Left hindlimb (tissue), 1 donor: ENCODE measurements at regions not wholly inside any gene's neighbourhood (a gene's known extent, or its start where the extent isn't known, plus 50 kb on each side); places are given as distances from the start of the nearest gene placed in this dataset.
"Not testable (repeated sequence)": the region's sequence is repeated elsewhere in the genome, so short reads cannot be mapped to it uniquely, and the experiment has no call there.

ENCODE experiments used
- DNase-seq: peaks from one replicate; pipeline ENCODE4 v3.0.0-alpha.2; 2018

DNA sequence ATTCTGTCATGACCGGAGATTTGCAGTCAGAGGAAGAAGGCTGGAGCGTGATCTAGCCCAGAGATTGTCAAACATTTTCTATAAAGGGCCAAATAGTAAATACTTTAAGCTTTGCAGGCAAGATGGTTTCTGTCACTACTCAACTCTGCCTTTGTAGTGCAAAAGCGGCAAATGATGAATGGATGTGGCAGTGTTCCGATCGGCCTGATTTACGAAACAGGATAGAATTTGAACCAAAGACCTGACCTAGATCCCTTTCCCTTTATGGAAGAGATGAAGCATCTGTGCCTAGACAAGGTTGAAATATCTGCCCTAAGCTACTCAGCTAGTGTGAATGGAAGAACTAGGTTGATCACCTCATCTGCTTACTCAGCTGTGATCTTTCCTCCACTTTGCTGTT is 209.5 kb downstream of the YTHDC2 start:
- no peak for DNase-seq

DNA sequence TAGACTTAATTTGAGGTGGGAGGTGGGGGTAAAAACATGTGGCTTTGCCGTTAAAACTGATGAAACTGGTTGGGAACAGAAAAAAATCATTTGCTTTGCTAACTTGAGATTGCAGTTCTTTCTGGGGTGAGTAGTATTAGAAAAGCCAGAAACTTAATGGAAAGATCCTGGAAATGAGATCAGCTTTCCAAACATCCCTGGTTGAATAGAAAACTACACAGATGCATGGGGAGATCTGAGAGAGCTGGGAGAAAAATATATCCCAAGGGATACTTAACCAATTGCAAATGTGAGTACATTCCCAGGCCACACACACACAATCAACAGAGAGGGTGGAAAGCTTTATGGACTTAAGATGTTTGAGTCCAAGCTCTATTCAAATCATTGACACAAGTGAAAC is 222.3 kb downstream of the YTHDC2 start:
- no peak for DNase-seq

DNA sequence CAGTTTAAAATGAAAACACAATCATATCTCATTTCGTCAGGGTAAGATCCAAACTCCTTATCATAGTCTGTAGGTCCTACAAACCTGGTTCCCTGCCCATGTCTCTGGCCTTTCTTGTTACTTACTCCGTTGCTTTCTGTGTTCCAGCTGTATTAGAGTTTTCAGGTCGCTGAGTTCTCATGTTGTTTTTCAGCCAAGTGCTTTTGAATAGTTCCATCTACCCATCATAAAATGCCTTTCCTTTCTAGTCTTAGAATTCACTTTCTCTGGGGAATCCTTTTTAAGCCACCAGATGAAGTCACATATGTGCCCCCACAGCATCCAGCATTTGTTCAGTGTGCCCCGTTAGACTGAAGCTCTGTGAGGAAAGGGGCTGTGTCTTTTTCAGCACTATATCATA is 228.7 kb downstream of the YTHDC2 start:
- no peak for DNase-seq

DNA sequence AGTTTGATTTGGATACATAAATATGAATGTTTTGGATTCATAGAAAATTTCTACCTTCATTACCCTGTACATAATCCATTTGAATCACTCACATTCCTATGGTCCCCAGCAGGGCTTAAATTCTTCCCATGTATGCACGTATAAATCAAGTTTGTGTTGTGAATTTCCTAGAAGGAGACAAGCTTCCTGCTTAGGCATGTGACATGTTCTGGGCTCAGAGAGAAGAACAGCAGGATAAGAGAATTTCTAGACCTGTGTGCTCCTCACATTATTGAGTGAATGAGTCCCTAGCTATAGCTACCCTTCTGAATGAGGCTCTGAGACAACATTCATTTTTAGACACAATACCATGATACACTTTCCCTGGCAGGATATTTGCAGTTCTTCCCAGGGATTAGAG is 229.1 kb downstream of the YTHDC2 start:
- no peak for DNase-seq

DNA sequence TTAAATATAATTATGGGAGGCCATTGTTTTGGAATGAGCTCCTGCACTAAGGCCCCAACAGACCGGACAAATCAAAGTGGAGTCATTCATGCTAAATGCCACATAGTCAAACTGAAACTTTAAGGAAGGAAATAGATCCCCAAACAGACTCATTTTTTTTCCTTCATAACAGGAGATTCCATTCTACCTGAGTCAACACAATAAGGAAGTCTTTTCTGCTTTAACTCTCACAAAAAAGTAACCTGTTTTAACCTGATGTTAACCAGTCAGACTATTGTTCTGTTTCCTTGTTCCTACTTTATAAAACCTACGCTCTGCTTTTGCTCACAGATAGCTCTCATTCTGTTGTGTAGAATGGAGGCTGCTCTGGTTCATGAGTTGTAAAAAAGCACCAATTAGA is 234.9 kb downstream of the YTHDC2 start:
- DNase-seq: no peak

DNA sequence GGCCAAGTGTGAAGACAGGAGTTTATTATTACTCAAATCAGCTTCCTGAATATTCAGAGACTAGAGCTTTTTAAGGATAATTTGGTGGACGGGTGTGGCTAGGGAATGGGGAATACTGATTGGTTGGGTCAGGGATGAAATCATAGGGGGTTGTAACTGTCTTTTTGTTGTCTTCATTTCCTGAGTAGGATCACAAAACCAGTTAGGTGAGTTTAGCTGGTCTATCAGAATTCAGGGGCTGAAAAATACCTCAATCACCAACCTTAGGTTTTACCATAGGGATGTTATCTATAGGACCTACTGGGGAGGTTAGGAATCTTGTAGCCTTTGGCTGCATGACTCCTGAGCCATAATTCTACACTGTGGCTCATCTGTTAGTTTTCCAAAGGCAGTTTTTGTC is 235.8 kb downstream of the YTHDC2 start:
- DNase-seq: no peak

DNA sequence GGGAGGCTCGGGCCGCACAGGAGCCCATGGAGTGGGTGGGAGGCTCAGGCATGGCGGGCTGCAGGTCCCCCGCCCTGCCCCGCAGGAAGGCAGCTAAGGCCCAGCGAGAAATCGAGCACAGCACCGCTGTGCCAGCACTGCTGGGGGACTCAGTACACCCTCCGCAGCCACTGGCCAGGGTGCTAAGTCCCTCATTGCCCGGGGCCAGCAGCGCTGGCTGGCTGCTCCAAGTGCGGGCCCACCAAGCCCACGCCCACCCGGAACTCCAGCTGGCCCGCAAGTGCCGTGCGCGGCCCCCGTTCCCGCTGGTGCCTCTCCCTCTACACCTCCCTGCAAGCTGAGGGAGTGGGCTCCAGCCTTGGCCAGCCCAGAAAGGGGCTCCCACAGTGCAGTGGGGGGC is 239.7 kb downstream of the YTHDC2 start:
- DNase-seq: not testable (repeated sequence)

DNA sequence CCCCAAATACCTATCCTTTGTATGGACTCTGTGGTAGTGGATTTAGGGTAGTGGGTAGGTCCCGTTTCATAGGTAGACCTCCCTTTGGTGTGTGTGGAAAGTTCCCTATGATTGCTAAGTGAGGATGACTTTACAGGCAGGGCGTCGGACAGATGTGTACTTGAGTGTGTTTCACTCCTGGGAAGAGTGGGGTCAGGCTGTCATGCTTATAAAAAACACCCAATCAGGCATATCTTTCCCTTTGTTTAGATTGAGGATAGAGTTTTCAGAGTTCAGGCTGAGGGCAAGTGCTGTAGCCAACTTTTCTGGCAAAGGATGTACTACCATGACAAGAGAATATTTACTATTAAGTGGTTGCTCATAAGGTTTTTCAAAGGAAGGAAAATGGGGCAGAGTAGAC is 242.0 kb downstream of the YTHDC2 start:
- no peak for DNase-seq

DNA sequence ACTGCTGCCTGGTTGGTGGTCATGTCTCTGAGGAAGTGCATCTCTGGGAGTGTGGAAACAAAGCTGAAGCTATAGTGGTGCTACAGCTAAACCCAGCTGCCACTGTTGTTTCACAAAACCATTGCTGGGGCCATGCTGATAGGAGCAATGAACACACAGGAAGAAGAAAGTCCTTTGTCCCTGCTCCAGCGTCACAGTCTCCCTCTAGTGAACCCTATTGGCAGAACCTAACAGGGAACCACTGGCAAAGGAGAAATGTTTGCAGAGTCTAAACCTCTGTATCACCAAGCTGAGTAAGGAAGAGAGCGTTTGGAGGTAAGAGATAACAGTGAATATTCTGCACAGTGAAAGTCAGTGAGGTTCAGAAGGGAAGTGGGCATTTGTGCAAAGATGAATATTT is 244.0 kb downstream of the YTHDC2 start:
- no peak for DNase-seq

DNA sequence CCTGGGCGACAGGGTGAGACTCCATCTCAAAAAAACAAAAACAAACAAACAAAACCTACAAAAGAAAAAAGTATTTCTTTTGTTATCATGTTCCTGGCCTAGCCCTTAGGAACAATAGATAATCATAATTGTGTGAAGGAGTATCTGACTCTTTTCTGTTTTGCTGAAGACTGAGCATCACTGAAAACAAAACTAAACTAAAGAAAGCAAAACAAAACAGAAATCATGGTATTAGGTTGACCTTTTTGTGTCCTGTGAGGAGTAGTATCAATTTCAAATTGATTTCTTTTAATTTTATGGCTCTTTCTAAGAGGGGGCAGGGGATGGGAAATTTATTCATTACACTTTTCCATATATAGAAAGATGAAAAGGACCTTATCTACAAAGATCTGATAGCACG is 246.0 kb downstream of the YTHDC2 start:
- no peak for DNase-seq

DNA sequence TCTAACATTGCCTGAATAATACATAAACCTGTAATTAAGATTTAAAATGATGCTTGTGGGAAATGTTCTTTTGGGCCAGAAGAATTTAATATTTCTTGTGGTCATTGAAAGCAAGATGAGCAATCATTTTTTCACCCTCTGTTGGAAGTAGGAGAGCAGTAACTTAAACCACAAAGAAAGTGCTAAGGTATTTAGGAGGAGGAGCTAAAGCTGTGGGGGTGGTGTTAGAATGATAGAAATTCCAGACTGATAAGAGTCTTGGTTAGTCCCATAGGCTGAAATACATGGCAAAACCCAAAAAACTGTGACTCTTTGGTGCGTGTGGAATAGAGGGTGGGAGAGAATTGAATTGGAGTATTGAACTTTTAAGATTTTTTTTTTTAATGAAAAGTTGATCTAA is 247.0 kb downstream of the YTHDC2 start:
- DNase-seq: no peak

DNA sequence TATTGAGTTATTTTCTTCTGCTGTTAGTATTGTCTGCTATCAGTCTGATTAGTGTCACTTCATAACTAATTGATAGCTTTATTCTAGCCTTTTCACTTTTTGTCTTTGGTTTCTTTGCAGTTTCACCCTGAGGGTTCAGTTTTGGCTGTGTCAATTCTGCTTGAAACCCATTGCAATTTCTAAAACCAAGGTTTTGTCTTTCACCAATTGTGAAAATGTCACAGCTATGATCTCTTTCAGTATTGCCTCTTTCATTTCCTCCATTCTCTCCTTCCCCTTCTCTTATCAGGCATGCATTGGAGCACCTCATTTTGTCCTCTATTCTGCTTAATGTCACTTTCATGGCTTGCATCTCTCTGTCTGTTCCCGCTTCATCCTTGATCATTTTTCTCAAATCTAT is 248.1 kb downstream of the YTHDC2 start:
- DNase-seq: no peak

DNA sequence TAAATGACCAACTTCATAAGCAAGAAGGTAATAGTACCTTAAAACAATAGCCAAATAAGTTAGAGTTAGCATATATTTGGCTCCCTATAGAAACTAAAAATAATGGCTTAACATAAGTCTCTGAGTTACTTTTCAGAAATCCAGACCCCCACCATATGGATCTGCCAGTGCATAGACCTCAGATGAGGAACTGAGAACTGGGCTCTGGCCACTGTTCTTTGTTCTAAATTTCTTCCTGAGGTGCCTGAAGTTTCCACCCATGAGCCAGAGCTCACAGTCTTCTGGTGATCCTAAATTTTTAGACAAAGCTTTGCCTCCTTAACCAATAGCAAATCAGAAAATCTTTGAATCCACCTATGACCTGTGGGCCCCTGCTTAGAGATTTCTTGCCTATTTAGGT is 250.9 kb downstream of the YTHDC2 start:
- DNase-seq: no peak

DNA sequence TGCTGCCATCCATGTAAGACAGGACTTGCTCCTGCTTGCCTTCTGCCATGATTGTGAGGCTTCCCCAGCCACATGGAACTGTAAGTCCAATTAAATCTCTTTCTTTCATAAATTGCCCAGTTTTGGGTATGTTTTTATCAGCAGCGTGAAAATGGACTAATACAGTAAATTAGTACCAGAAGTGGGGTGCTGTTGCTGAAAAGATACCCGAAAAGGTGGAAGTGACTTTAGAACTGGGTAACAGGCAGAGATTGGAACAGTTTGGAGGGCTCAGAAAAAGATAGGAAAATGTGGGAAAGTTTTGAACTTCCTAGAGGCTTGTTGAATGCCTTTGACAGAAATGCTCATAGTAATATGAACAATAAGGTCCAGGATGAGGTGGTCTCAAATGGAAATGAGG is 253.3 kb downstream of the YTHDC2 start:
- not testable (repeated sequence) for DNase-seq

DNA sequence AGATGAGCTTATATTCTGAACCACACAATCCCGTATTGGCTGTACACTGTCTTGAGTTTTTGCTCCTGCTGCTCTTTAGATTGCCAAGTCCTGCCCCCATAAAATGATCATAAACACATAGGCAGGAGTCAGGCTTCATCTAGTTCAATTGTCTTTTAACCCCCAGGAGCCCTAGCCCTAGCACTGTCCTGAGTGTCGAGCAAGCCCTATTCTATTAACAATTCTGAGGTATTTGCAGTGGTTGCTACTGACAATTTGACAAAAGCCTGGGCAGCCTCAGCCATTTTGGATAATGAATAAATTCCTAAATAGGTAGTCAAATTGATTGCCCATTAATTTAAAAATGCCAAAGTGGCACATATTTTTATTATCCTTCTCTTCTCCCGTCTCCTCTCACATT is 257.2 kb downstream of the YTHDC2 start:
- no peak for DNase-seq

DNA sequence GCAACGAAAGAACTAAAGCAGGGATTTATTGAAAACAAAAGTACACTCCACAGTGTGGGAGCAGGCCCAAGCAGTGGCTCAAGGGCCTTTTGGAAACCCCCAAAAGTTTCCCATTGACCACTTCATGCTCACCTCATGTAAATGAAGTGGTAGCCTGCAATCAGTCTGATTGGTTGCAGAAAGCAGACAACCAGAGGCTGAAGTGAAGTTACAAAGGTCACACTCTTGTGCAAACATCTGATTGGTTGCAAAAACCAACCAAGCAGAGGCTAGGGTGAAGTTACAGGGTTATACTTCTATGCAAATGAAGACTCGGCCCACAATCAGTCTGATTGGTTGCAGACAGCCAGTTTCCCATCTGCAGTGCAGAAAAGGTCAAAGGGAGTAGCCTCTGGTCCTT is 258.0 kb downstream of the YTHDC2 start:
- DNase-seq: no peak

DNA sequence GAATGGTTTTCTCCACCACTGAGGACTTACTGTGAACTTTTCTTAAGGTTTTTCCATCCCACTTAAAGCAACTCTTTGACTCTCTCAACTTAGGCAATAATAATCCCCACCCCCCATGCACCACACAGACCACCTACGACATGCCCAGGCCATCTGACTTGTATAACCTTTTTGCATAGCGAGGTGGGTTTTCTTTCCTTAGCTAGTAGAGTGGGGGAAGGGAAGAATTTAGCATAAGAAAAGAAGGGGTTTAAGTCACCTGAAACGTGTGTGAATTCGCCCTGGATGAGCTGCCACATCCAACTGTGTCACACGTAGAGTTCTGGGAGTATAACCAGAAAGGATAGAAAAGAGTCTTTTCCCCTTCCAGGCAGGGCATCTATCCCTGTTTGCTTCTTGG is 262.7 kb downstream of the YTHDC2 start:
- no peak for DNase-seq

DNA sequence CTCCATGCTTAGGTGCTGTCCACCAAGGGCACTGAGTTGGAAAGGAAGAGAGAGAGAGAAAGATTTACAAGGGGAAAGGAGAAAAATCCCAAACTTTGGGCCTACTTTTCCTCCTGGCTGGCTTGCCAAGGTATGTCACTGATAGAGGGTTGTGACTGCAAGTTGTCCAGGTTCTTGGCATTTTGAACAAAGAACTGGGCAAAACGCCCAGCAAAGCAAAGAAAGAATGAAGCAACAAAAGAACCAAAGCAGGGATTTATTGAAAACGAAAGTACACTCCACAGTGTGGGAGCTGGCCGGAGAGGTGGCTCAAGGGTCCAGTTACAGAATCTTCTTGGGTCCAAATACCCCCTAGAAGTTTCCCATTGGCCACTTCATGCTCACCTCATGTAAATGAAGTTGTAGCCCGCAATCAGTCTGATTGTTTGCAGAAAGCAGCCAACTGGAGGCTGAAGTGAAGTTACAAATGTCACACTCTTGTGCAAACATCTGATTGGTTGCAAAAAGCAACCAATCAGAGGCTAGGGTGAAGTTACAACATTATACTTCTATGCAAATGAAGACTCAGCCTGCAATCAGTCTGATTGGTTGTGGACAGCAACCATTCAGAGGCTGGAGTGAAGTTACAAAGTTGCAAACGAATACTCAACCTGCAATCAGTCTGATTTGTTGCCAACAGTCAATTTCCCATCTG is 263.5 kb downstream of the YTHDC2 start:
- no peak for DNase-seq

DNA sequence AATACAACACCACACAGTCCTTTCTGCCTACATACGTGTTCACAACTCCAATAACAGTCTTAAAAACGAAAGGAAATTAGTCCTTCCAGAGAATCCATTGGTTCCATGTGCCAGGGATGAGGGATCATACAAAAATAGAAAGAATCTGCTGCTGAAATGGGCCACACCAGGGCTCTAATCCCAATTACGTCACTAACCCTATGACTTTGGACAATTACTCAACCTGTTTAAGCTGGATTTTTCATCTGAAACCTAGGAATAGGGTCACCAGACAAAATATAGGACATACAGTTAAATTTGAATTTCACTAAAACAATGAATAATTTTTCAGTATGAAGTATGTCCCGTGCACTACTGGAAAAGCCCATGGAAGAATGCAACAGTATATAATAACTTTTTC is 264.7 kb downstream of the YTHDC2 start:
- no peak for DNase-seq

DNA sequence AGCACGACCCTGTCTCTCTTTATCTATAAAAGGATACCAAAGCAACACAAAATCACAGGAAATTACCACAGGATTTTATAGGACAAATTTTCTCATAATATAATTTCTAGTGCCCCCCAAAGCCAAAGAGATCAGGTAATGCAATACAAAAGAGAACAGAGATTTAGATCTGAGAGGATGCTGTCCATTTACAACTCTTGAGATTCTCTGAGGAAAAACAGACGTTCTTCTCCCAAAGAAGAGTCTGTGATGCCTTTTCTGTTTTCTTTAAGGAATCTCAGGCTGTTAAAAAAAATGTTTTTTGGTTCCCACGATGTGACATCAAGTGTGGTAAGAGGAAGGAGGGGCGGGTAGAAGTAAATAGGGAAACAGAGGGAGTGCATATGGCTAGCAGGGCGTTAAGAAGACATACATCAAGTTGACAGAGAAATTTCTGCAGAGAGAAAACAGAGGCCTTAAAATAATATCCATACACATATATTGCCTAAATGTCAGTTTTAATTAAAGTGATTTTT is 274.7 kb downstream of the YTHDC2 start:
- no peak for DNase-seq

DNA sequence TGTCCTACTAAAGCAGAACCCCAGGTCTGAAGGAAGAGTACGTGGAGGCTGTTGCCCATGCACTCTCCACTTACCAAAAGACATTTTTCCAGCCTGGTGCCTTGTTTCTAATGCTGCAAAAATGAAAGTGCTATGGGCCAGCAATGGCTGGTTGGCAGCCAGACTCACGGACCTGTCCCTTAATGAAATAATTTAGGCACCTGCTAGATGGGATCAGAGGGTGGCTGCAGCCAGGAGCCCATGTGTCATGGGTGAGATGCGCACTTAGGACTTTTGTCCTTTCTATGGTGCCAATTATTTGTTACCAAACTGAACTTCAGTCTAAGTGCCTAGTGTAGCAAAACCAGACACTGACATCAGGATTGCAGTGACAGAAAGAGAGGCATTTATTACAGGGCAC is 276.3 kb downstream of the YTHDC2 start:
- no peak for DNase-seq

DNA sequence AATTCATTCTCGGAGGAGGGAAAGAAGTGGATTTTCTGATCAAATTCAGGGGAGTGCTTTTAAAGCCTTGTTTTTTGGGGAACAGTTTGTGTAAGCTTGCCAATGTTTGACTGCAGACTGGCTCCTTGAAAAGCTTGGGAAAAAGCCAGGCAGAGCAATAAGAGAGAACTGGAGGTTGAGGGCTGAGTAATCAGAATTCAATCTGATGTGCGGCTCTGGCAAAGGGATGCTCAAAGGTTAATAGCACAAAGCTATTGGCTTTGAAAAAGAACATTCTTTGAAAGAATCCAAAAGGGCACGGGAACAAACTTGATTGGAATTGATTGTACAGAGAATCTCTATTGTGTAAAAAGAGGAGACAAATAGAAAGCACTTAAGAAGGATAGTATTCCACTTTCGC is 279.3 kb downstream of the YTHDC2 start:
- no peak for DNase-seq

DNA sequence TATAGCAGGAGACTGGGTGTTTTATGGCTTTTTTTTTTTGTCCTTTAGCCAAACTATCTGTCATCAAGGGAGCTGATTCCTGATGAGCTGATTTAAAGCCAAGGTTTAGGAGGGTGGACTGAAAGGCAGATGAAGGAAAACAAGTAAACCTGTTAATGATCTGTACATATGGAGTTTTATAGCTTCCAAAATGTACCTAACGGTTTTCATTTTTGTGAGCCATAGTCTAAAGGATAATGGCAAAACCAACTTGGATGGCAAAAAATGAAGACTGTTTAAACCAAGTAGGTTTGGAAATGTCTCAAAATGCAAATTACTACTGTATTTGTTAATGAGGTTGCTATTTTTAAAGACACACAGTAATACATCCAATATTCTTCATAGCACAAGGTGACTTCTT is 281.5 kb downstream of the YTHDC2 start:
- DNase-seq: no peak

DNA sequence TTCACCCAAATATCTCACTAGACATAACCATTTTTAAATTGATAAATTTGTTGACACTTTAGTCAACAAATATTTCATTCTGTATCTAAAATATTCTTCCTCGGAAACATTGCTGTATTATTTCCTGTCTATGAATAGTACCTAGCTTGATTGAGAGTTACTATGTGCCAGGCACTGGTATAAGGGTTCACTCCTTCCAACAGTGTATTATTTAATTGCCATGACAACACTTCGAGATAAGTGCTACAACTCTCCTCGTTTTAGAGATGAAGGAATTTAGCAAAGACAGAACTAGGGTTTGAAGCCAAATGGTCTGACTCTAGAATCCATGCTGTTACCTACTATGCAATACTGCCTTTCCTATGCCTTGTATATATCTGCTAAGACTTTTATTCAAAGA is 287.2 kb downstream of the YTHDC2 start:
- no peak for DNase-seq

DNA sequence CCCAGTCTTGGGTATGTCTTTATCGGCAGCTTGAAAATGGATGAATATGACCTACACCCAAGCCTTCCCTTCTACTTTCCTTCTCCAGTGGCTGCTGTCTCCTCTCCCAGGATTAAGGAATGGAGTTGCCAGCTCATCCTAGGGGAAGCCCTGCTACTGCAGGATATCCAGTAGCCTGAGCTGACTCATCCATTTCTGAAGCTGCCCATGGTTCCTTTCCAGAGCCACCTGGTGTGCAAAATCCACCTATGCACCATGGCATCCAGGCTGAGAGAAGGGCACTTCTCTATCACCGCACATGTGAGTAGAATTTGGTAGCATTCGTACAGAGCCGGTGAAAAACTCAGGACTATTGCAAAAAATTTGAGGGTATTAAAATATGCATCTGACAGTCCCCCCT is 290.8 kb downstream of the YTHDC2 start:
- DNase-seq: no peak

DNA sequence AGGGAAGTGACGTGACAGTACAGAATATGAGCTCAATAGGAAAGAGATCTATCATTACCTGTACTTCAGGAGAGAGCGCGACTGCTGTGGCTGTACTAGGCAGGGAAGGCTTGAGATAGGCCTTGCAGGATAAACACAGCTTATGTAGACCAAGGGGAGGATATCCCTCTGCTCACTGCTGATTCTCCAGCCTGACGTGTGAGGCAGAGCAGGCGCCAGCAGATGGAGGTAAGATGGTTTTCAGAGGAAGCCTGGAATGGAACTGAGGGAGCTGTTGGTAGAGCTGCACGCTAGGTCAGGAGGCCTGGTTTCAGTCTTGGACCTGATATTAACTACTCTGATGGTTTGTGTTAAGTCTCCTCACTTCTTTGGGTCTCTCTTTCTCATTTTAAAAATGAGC is 291.4 kb downstream of the YTHDC2 start:
- DNase-seq: no peak
